Lower leg skin (tissue), 4 donors: ENCODE measurements at regions not wholly inside any gene's neighbourhood (a gene's known extent, or its start where the extent isn't known, plus 50 kb on each side); places are given as distances from the start of the nearest gene placed in this dataset.

Experiments
- DNase-seq, 2 donors: peaks; one replicate each; pipeline ENCODE4 v3.0.0-alpha.2; 2019; ENCODE audit warnings: low spot score in 2 of 2
- H3K4me3 ChIP-seq: fragments of 200-600 bp; sonication (generic); 2 replicates; pipeline ENCODE4 v1.5.1; 2017; ENCODE audit warnings: mild to moderate bottlenecking, low read depth; ENCODE audit not compliant: poor library complexity, severe bottlenecking
- CTCF ChIP-seq, 3 donors: fragments of 450-650 bp; IDR thresholded peaks; one replicate each; pipeline ENCODE4 v1.5.1; 2016; ENCODE audit warnings: antibody characterized with exemption in 3 of 3, mild to moderate bottlenecking in 3 of 3, moderate library complexity in 2 of 3
- POLR2A ChIP-seq, 2 donors: fragments of 450-650 bp; IDR thresholded peaks; one replicate each; pipeline ENCODE4 v1.6.1; 2016 to 2017; ENCODE audit warnings: antibody characterized with exemption in 2 of 2, mild to moderate bottlenecking in 1 of 2, moderate library complexity in 1 of 2
- WGBS, 2 donors: methylation state at CpG; one replicate each; pipeline ENCODE4 v1.1.5; 2018; 5-methylcytosine and 5-hydroxymethylcytosine counted together
- intact Hi-C: fragments of 100-400 bp; cut with DNase I; formaldehyde crosslinking; loops from one replicate; pipeline ENCODE4 v1.15.0; 2023; ENCODE audit warnings: low total_unique reads

GRCh38 chr3:18681818-18682345 lies 256.7 kb upstream of the SATB1 start:
- no peak overlapping the region for H3K4me3 ChIP-seq
- no peak for DNase-seq
- intact Hi-C loops, result no loop called here
- TF ChIP-seq CTCF (IDR thresholded peaks at IDR 0.05), result no peak
- no peak for TF ChIP-seq POLR2A (IDR thresholded peaks at IDR 0.05)
- 76 to 83% methylated on average over 3 of the region's 3 CpGs for WGBS, 2 donors

GRCh38 chr3:18680758-18681157 lies 255.6 kb upstream of the SATB1 start:
- intact Hi-C loops, result no loop called here

GRCh38 chr3:18679238-18679637 lies 254.1 kb upstream of the SATB1 start:
- 77 to 81% methylated on average over 4 of the region's 4 CpGs for WGBS, 2 donors
- H3K4me3 ChIP-seq, result no peak overlapping the region
- DNase-seq, result no peak
- intact Hi-C loops, result no loop called here
- no peak for TF ChIP-seq POLR2A (IDR thresholded peaks at IDR 0.05)
- TF ChIP-seq CTCF (IDR thresholded peaks at IDR 0.05), result no peak

More at GRCh38 chr3:18680758-18681157, 255.6 kb upstream of the SATB1 start:
- TF ChIP-seq CTCF (IDR thresholded peaks at IDR 0.05) (no peak), POLR2A (IDR thresholded peaks at IDR 0.05) (no peak)
- 47 to 54% methylated on average over 3 of the region's 3 CpGs for WGBS, 2 donors
- DNase-seq, result no peak
- H3K4me3 ChIP-seq, result no peak overlapping the region

GRCh38 chr3:18675197-18675596 lies 250.1 kb upstream of the SATB1 start:
- no peak overlapping the region for H3K4me3 ChIP-seq
- DNase-seq, result no peak
- no peak for TF ChIP-seq CTCF (IDR thresholded peaks at IDR 0.05)
- TF ChIP-seq POLR2A (IDR thresholded peaks at IDR 0.05), result no peak
- intact Hi-C loops, result no loop called here

GRCh38 chr3:18672561-18672960 lies 247.4 kb upstream of the SATB1 start:
- intact Hi-C loops, result no loop called here
- H3K4me3 ChIP-seq, result no peak overlapping the region
- WGBS, 2 donors, result 40 to 42% methylated on average over 3 of the region's 3 CpGs
- TF ChIP-seq POLR2A (IDR thresholded peaks at IDR 0.05) (no peak), CTCF (IDR thresholded peaks at IDR 0.05) (no peak)
- no peak for DNase-seq

GRCh38 chr3:18670759-18671158 lies 245.6 kb upstream of the SATB1 start:
- WGBS, 2 donors, result 85 to 86% methylated on average over 4 of the region's 4 CpGs
- no peak for DNase-seq
- intact Hi-C loops, result no loop called here
- H3K4me3 ChIP-seq, result no peak overlapping the region
- no peak for TF ChIP-seq POLR2A (IDR thresholded peaks at IDR 0.05)
- no peak for TF ChIP-seq CTCF (IDR thresholded peaks at IDR 0.05)
